Peyer's patch (tissue), 4 donors: ENCODE measurements at regions not wholly inside any gene's neighbourhood (a gene's known extent, or its start where the extent isn't known, plus 50 kb on each side); places are given as distances from the start of the nearest gene placed in this dataset.

Experiments used
- DNase-seq, 3 donors: peaks; one replicate each; pipeline ENCODE4 v3.0.0-alpha.2; 2017 to 2019
- H3K27ac ChIP-seq, 4 donors: fragments of 200-600 bp; sonication (generic); one replicate each; pipeline ENCODE4 v1.5.1; 2016 to 2019
- H3K27me3 ChIP-seq, 2 donors: fragments of 200-600 bp; sonication (generic); one replicate each; pipeline ENCODE4 v1.5.1; 2019
- H3K36me3 ChIP-seq, 3 donors: fragments of 200-600 bp; sonication (generic); one replicate each; pipeline ENCODE4 v1.5.1; 2016 to 2019
- H3K4me1 ChIP-seq, 4 donors: fragments of 200-600 bp; sonication (generic); one replicate each; pipeline ENCODE4 v1.5.1; 2016 to 2019
- H3K4me3 ChIP-seq, 4 donors: fragments of 200-600 bp; sonication (generic); 1 replicate in 3 of 4; 2 replicates in 1 of 4; pipeline ENCODE4 v1.5.1; 2016 to 2019; ENCODE audit warnings: mild to moderate bottlenecking in 1 of 4
- H3K9me3 ChIP-seq, 4 donors: fragments of 200-600 bp; sonication (generic); one replicate each; pipeline ENCODE4 v1.5.1; 2016 to 2019; ENCODE audit warnings: mild to moderate bottlenecking in 1 of 4
- CTCF ChIP-seq, 6 experiments: fragments of 450-650 bp in 4 of 6; fragments of 200-600 bp in 2 of 6; sonication (generic) in 1 of 6; IDR thresholded peaks; one replicate each; pipeline ENCODE4 v1.5.1; 2017 to 2019; ENCODE audit warnings: antibody characterized with exemption in 6 of 6, mild to moderate bottlenecking in 3 of 6, moderate library complexity in 1 of 6
- POLR2A ChIP-seq, 2 donors: fragments of 450-650 bp; IDR thresholded peaks; one replicate each; pipeline ENCODE4 v1.5.1; 2017; ENCODE audit warnings: antibody characterized with exemption in 2 of 2, mild to moderate bottlenecking in 2 of 2, moderate library complexity in 2 of 2

GRCh38 chr1:37325509-37326437, 148.6 kb upstream of the ZC3H12A start:
- H3K4me1 ChIP-seq: no peaks in the 10 kb centered on the region
- DNase-seq: no peak
- TF ChIP-seq POLR2A (IDR thresholded peaks at IDR 0.05) (no peak), CTCF (IDR thresholded peaks at IDR 0.05) (no peak)
- H3K27me3 ChIP-seq: no peaks in the 10 kb centered on the region
- H3K9me3 ChIP-seq: peaks cover 0 to 3% (median 0%) of the 10 kb centered on the region in 4 donors
- H3K27ac ChIP-seq: no peak overlapping the region
- H3K36me3 ChIP-seq: no peaks in the 10 kb centered on the region
- no peak overlapping the region for H3K4me3 ChIP-seq

- no peaks in the 10 kb centered on the region for H3K27me3 ChIP-seq
- H3K4me3 ChIP-seq: no peak overlapping the region
- no peaks in the 10 kb centered on the region for H3K9me3 ChIP-seq
- TF ChIP-seq POLR2A (IDR thresholded peaks at IDR 0.05) (no peak), CTCF (IDR thresholded peaks at IDR 0.05) (no peak)
- H3K4me1 ChIP-seq: no peaks in the 10 kb centered on the region
- no peak overlapping the region for H3K27ac ChIP-seq
- no peaks in the 10 kb centered on the region for H3K36me3 ChIP-seq
- no peak for DNase-seq
Observed at GRCh38 chr1:37332126-37332525, 142.3 kb upstream of the ZC3H12A start.

- Histone ChIP-seq H3K27ac (no peak overlapping the region), H3K4me1 (no peaks in the 10 kb centered on the region), H3K36me3 (no peaks in the 10 kb centered on the region), H3K9me3 (peaks cover 0 to 4% (median 0%) of the 10 kb centered on the region in 4 donors), H3K4me3 (no peak overlapping the region), H3K27me3 (no peaks in the 10 kb centered on the region)
- no peak for DNase-seq
- TF ChIP-seq CTCF (IDR thresholded peaks at IDR 0.05) (no peak), POLR2A (IDR thresholded peaks at IDR 0.05) (no peak)
Observed at GRCh38 chr1:37338658-37339057, 135.7 kb upstream of the ZC3H12A start.

GRCh38 chr1:37342736-37343135, 131.6 kb upstream of the ZC3H12A start:
- H3K36me3 ChIP-seq: no peaks in the 10 kb centered on the region
- H3K27me3 ChIP-seq: no peaks in the 10 kb centered on the region
- no peak for DNase-seq
- H3K4me3 ChIP-seq: no peak overlapping the region
- TF ChIP-seq CTCF (IDR thresholded peaks at IDR 0.05) (no peak), POLR2A (IDR thresholded peaks at IDR 0.05) (no peak)
- peaks cover 0 to 4% (median 0%) of the 10 kb centered on the region in 4 donors for H3K9me3 ChIP-seq
- no peaks in the 10 kb centered on the region for H3K4me1 ChIP-seq
- no peak overlapping the region for H3K27ac ChIP-seq

GRCh38 chr1:37347104-37347649, 127.2 kb upstream of the ZC3H12A start:
- Histone ChIP-seq H3K27me3 (no peaks in the 10 kb centered on the region), H3K9me3 (no peaks in the 10 kb centered on the region), H3K36me3 (no peaks in the 10 kb centered on the region), H3K27ac (no peak overlapping the region), H3K4me1 (no peaks in the 10 kb centered on the region), H3K4me3 (no peak overlapping the region)
- DNase-seq: no peak
- TF ChIP-seq POLR2A (IDR thresholded peaks at IDR 0.05) (no peak), CTCF (IDR thresholded peaks at IDR 0.05) (no peak)
